Keratinocyte (primary cell): ENCODE measurements at regions not wholly inside any gene's neighbourhood (a gene's known extent, or its start where the extent isn't known, plus 50 kb on each side); places are given as distances from the start of the nearest gene placed in this dataset.

ENCODE experiments used
- EZH2 ChIP-seq: IDR thresholded peaks from one replicate; pipeline ENCODE4 v1.6.1; 2012; ENCODE audit warnings: inconsistent platforms, mild to moderate bottlenecking, low read length, moderate library complexity
- TF ChIP-seq, protein P1 (sequence below), 3 experiments: IDR thresholded peaks in 1 of 3; conservative IDR thresholded peaks in 1 of 3; optimal IDR thresholded peaks in 1 of 3; 2 replicates in 2 of 3; 3 replicates in 1 of 3; pipeline versions ENCODE3 to v1.5.1; 2011; ENCODE audit warnings: low read length in 3 of 3, mild to moderate bottlenecking in 3 of 3, moderate library complexity in 2 of 3, control low read depth in 1 of 3, inconsistent platforms in 1 of 3; ENCODE audit not compliant: insufficient read depth in 2 of 3; ENCODE audit errors: extremely low read depth in 1 of 3

DNA sequence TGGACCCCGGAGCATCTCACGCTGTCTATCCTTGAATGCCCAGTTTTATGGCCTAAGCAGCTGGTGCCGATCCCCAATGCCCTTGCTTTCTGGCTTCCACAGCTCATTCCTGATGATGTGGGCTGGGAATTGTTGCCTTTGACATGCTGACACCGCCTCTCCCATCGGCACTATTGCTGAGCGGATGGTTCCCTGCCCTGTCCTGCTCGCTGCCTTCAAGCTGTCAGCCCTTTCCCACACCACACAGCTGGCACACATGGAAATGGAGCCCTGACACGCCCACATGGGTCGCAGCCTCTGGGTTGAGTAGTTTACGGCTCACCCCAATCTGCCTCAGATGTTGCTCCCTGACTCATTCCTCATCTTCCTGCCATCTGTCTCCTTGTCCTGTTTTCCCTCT, 110.2 kb upstream of the SESN3 start:
- TF ChIP-seq, protein P1, sequence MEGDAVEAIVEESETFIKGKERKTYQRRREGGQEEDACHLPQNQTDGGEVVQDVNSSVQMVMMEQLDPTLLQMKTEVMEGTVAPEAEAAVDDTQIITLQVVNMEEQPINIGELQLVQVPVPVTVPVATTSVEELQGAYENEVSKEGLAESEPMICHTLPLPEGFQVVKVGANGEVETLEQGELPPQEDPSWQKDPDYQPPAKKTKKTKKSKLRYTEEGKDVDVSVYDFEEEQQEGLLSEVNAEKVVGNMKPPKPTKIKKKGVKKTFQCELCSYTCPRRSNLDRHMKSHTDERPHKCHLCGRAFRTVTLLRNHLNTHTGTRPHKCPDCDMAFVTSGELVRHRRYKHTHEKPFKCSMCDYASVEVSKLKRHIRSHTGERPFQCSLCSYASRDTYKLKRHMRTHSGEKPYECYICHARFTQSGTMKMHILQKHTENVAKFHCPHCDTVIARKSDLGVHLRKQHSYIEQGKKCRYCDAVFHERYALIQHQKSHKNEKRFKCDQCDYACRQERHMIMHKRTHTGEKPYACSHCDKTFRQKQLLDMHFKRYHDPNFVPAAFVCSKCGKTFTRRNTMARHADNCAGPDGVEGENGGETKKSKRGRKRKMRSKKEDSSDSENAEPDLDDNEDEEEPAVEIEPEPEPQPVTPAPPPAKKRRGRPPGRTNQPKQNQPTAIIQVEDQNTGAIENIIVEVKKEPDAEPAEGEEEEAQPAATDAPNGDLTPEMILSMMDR (optimal IDR thresholded peaks at IDR 0.05 in 1 of 3, IDR thresholded peaks at IDR 0.05 in 1 of 3, conservative IDR thresholded peaks at IDR 0.05 in 1 of 3; ENCODE audit: extremely low read depth in 1 of 3, insufficient read depth in 2 of 3, low read length in 3 of 3): no peak
- TF ChIP-seq EZH2: no peak
